Mucosa of descending colon (tissue), 3 donors: ENCODE measurements at regions not wholly inside any gene's neighbourhood (a gene's known extent, or its start where the extent isn't known, plus 50 kb on each side); places are given as distances from the start of the nearest gene placed in this dataset.
"Not testable (repeated sequence)": the region's sequence is repeated elsewhere in the genome, so short reads cannot be mapped to it uniquely, and the experiment has no call there.

Experiments used
- ATAC-seq: fragments of 200-7000 bp; cut with Tn5 transposase; one replicate; pipeline ENCODE4 v1.9.1; 2020; ENCODE audit warnings: mild to moderate bottlenecking, moderate library complexity
- DNase-seq, 3 donors: peaks; one replicate each; pipeline ENCODE4 v3.0.0-alpha.2; 2020
- H3K36me3 ChIP-seq: fragments of 200-600 bp; one replicate; pipeline ENCODE4 v1.8.0; 2021; ENCODE audit warnings: low read depth, mild to moderate bottlenecking
- H3K4me1 ChIP-seq: fragments of 200-600 bp; one replicate; pipeline ENCODE4 v1.8.0; 2021; ENCODE audit warnings: low read depth, mild to moderate bottlenecking
- H3K4me3 ChIP-seq: fragments of 200-600 bp; one replicate; pipeline ENCODE4 v1.8.0; 2021; ENCODE audit warnings: mild to moderate bottlenecking
- H3K9me3 ChIP-seq: fragments of 200-600 bp; one replicate; pipeline ENCODE4 v1.8.0; 2021; ENCODE audit warnings: mild to moderate bottlenecking
- intact Hi-C, 2 donors: fragments of 100-400 bp; cut with DNase I in 1 of 2; cut with micrococcal nuclease in 1 of 2; formaldehyde crosslinking; loops; one replicate each; pipeline versions ENCODE4 v1.11.0 to v1.11.1; 2022; cut with DNase I, micrococcal nuclease
- TF ChIP-seq, protein P1 (sequence below): fragments of 200-600 bp; IDR thresholded peaks from one replicate; pipeline ENCODE4 v1.8.0; 2022; ENCODE audit warnings: antibody characterized with exemption, mild to moderate bottlenecking
- donor health status: DM: no; HTN: no; CAD: no; lungs with moderate emphysema.
- donor health status: DM: no; HTN: no; CAD: no.
- donor health status: DM: no; HTN: yes; CAD: no.

DNA sequence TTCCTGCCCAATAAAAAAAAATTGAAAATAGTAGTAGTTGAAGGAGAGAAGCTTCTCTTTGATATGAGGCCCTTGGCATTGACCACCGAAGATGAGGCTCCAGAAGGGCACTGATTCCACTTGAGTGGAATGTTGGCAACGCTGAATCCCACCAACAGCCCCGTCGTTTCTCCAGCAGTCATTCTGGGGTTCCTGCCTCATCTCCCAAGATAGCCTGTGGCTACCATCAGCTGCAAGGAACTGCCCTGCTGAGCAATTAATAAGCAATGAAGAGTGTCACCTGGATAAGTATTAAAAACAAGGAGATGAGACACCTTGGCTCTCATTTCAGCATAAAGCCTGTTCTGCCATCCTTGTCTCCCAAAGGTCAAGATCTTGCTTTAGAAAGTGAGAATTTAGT, 144.1 kb downstream of the CSNK2A3 start:
- intact Hi-C loops, result no loop called here
- TF ChIP-seq, protein P1, sequence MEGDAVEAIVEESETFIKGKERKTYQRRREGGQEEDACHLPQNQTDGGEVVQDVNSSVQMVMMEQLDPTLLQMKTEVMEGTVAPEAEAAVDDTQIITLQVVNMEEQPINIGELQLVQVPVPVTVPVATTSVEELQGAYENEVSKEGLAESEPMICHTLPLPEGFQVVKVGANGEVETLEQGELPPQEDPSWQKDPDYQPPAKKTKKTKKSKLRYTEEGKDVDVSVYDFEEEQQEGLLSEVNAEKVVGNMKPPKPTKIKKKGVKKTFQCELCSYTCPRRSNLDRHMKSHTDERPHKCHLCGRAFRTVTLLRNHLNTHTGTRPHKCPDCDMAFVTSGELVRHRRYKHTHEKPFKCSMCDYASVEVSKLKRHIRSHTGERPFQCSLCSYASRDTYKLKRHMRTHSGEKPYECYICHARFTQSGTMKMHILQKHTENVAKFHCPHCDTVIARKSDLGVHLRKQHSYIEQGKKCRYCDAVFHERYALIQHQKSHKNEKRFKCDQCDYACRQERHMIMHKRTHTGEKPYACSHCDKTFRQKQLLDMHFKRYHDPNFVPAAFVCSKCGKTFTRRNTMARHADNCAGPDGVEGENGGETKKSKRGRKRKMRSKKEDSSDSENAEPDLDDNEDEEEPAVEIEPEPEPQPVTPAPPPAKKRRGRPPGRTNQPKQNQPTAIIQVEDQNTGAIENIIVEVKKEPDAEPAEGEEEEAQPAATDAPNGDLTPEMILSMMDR, result no peak
- no peaks in the 10 kb centered on the region for H3K4me1 ChIP-seq
- ATAC-seq (no peak), DNase-seq (no peak)
- no peaks in the 10 kb centered on the region for H3K36me3 ChIP-seq
- H3K9me3 ChIP-seq, result no peaks in the 10 kb centered on the region
- no peak overlapping the region for H3K4me3 ChIP-seq

DNA sequence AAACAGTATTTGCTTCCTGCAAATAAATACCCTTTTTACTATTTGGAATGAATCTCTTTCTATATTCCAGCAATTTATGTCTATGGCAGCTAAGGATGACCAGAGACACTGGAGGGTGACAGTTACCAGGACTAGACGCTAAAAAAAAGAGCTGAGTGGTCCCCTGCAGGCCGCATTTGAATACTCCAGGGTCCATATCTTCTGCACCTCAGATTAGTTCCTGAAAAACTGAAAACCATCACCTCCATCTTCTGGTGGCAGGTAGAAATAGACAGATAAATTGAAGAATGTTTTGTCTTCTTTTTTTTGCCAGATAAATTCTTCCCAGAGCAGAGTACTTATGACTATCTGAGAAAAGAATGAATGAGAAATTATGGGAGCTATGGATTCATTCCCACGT, 145.6 kb downstream of the CSNK2A3 start:
- TF ChIP-seq, protein P1, result no peak
- ATAC-seq, result no peak
- Histone ChIP-seq H3K36me3 (no peaks in the 10 kb centered on the region), H3K4me1 (no peaks in the 10 kb centered on the region), H3K4me3 (no peak overlapping the region), H3K9me3 (peaks cover 4% of the 10 kb centered on the region)
- intact Hi-C loops, result no loop called here
- no peak for DNase-seq

DNA sequence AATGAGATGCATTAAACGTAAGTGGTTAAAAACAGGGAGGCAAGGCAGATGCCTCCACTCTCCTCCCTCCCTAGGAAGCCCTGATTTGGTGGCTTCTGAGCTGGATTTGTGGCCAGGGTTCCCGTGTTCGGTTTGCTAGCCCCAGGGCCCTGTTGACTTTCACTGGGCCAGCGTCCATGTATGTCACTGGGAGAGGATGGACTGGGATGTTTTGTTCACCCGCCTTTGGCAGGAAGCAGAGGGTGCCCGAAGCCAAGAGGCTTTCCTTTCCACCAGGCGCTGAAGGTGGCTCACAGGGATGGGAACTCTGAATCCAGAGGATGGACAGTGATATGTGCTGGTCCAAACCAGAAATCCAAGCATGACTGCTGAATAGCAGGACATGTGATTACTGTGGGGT, 146.6 kb downstream of the CSNK2A3 start:
- Histone ChIP-seq H3K4me3 (no peak overlapping the region), H3K36me3 (no peaks in the 10 kb centered on the region), H3K9me3 (peaks cover 4% of the 10 kb centered on the region), H3K4me1 (no peaks in the 10 kb centered on the region)
- DNase-seq (no peak), ATAC-seq (no peak)
- TF ChIP-seq, protein P1, result no peak
- intact Hi-C loops, result no loop called here

DNA sequence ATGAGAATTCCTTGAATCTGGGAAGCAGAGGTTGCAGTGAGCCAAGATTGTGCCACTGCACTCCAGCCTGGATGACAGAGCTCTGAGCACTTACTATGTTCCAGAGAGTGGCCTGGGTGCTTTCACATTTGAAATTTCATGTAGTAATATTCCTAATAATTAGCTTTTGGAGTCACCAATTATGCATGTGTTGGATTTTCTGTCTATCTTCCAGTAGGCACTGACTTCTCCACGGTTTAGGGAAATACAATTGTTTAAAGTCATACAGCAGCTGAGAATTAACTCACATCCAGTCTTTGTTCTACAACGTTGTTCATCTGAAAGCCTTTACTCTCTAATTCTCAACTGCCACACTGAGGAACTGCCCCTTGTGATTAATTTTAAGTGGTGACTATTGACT, 150.2 kb downstream of the CSNK2A3 start:
- no peaks in the 10 kb centered on the region for H3K36me3 ChIP-seq
- intact Hi-C loops, result no loop called here
- no peak overlapping the region for H3K4me3 ChIP-seq
- no peak for ATAC-seq
- TF ChIP-seq, protein P1, result no peak
- DNase-seq, result no peak
- no peaks in the 10 kb centered on the region for H3K4me1 ChIP-seq
- H3K9me3 ChIP-seq, result peaks cover 4% of the 10 kb centered on the region

DNA sequence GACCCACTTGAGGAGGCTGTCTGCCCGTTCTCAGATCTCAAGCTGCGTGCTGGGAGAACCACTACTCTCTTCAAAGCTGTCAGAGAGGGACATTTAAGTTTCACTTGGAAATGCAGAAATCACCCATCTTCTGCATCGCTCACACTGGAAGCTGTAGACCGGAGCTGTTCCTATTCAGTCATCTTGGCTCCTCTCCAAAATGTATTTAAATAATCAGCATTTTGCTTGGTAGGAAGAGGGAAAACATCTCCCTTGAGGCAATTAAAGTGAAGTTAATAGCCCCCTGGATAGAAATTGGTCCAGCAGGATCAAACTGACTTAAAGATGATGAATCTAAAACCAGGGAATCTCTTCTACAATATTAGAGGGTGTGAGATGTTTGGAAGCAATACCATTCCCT, 151.7 kb downstream of the CSNK2A3 start:
- H3K4me1 ChIP-seq, H3K4me3 ChIP-seq, DNase-seq, H3K36me3 ChIP-seq, intact Hi-C loops, H3K9me3 ChIP-seq, ATAC-seq: not testable (repeated sequence)

DNA sequence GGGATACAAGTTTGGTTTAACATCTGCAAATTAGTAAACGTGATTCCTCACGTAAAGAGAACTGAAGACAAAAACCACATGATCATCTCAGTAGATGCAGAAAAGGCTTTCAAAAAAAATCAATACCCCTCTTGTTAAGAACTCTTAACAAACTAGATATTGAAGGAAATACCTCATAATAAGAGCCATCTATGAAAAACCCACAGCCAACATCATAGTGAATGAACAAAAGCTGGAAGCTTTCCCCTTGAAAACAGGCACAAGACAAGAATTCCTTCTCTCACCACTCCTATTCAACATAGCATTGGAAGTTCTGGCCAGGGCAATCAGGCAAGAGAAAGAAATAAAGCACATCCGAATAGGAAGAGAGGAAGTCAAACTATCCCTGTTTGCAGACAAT, 160.5 kb downstream of the CSNK2A3 start:
- no peaks in the 10 kb centered on the region for H3K9me3 ChIP-seq
- no peak for DNase-seq
- no peak overlapping the region for H3K4me3 ChIP-seq
- no peak for ATAC-seq
- TF ChIP-seq, protein P1, result no peak
- intact Hi-C loops, result no loop called here
- H3K36me3 ChIP-seq, result no peaks in the 10 kb centered on the region
- H3K4me1 ChIP-seq, result no peaks in the 10 kb centered on the region
